ENCODE measurements at regions not wholly inside any gene's neighbourhood (a gene's known extent, or its start where the extent isn't known, plus 50 kb on each side); places are given as distances from the start of the nearest gene placed in this dataset.

GRCh38 chr2:17313261-17313660 is 205.0 kb downstream of the RAD51AP2 start:
- no peaks in the 10 kb centered on the region for H3K36me3 ChIP-seq (ENCODE audit: control insufficient read depth, insufficient read depth, low read length)
- H3K27me3 ChIP-seq (ENCODE audit: control insufficient read depth, insufficient read depth, low read length): no peaks in the 10 kb centered on the region
- in situ Hi-C loops (cut with HindIII; ENCODE audit: low pct_unique_long_range_greater_than_20kb, low sequenced_read_pairs): no loop called here
- ChIA-PET CTCF (no interaction called here), POLR2A (no interaction called here)
- DNase-seq (ENCODE audit: low read depth, low spot score): no peak
- no peak overlapping the region for H3K27ac ChIP-seq (ENCODE audit: low read length)
- no peak for ATAC-seq
- H3K4me1 ChIP-seq (ENCODE audit: control insufficient read depth, insufficient read depth, low read length): no peaks in the 10 kb centered on the region
- intact Hi-C loops (cut with micrococcal nuclease; ENCODE audit: unreplicated experiment): no loop called here
- no TSS peak for BruUV-seq (replicated peaks)
- no peaks in the 10 kb centered on the region for H3K9me3 ChIP-seq (ENCODE audit: control insufficient read depth, insufficient read depth, low read depth, low read length)
- H3K4me3 ChIP-seq (ENCODE audit: low read depth in 2 of 2, low read length in 2 of 2): no peak overlapping the region
- TF ChIP-seq CTCF (IDR thresholded peaks at IDR 0.05) (no peak), TCF7L2 (IDR thresholded peaks at IDR 0.05; ENCODE audit: low read depth, low read length) (no peak), POLR2AphosphoS5 (IDR thresholded peaks at IDR 0.05; ENCODE audit: low read depth, low read length) (no peak), SIN3A (IDR thresholded peaks at IDR 0.05; ENCODE audit: borderline replicate concordance, insufficient read depth, low read depth, low read length) (no peak), REST (IDR thresholded peaks at IDR 0.05; ENCODE audit: insufficient read depth in 1 of 2, low read depth in 2 of 2, low read length in 1 of 2) (no peak)

GRCh38 chr2:17311771-17312511 is 206.3 kb downstream of the RAD51AP2 start:
- H3K4me1 ChIP-seq (ENCODE audit: control insufficient read depth, insufficient read depth, low read length): no peaks in the 10 kb centered on the region
- H3K4me3 ChIP-seq (ENCODE audit: low read depth in 2 of 2, low read length in 2 of 2): no peak overlapping the region
- in situ Hi-C loops (cut with HindIII; ENCODE audit: low pct_unique_long_range_greater_than_20kb, low sequenced_read_pairs) (no loop called here), intact Hi-C loops (cut with micrococcal nuclease; ENCODE audit: unreplicated experiment) (no loop called here)
- H3K9me3 ChIP-seq (ENCODE audit: control insufficient read depth, insufficient read depth, low read depth, low read length): no peaks in the 10 kb centered on the region
- no TSS peak for BruUV-seq (replicated peaks)
- TF ChIP-seq POLR2AphosphoS5 (IDR thresholded peaks at IDR 0.05; ENCODE audit: low read depth, low read length) (no peak), SIN3A (IDR thresholded peaks at IDR 0.05; ENCODE audit: borderline replicate concordance, insufficient read depth, low read depth, low read length) (no peak), CTCF (IDR thresholded peaks at IDR 0.05) (no peak), TCF7L2 (IDR thresholded peaks at IDR 0.05; ENCODE audit: low read depth, low read length) (no peak), REST (IDR thresholded peaks at IDR 0.05; ENCODE audit: insufficient read depth in 1 of 2, low read depth in 2 of 2, low read length in 1 of 2) (no peak)
- H3K27ac ChIP-seq (ENCODE audit: low read length): no peak overlapping the region
- ATAC-seq (no peak), DNase-seq (ENCODE audit: low read depth, low spot score) (no peak)
- no peaks in the 10 kb centered on the region for H3K27me3 ChIP-seq (ENCODE audit: control insufficient read depth, insufficient read depth, low read length)
- ChIA-PET POLR2A (no interaction called here), CTCF (no interaction called here)
- no peaks in the 10 kb centered on the region for H3K36me3 ChIP-seq (ENCODE audit: control insufficient read depth, insufficient read depth, low read length)

All from Panc1 (cell line).